Left lung (tissue), 4 donors: ENCODE measurements at regions not wholly inside any gene's neighbourhood (a gene's known extent, or its start where the extent isn't known, plus 50 kb on each side); places are given as distances from the start of the nearest gene placed in this dataset.

ENCODE experiments used
- ATAC-seq: fragments of 200-7000 bp; cut with Tn5 transposase; one replicate; pipeline ENCODE4 v1.9.1; 2020; ENCODE audit warnings: moderate library complexity
- DNase-seq, 4 donors: peaks; one replicate each; pipeline ENCODE4 v3.0.0-alpha.2; 2013 to 2020
- H3K27ac ChIP-seq, 2 donors: fragments of 200-600 bp; sonication (generic) in 1 of 2; one replicate each; pipeline versions ENCODE4 v1.5.0 to v1.8.0; 2020 to 2021
- H3K27me3 ChIP-seq, 2 donors: fragments of 200-600 bp; sonication (generic) in 1 of 2; one replicate each; pipeline versions ENCODE4 v1.5.0 to v1.8.0; 2020 to 2021
- H3K36me3 ChIP-seq, 2 donors: fragments of 200-600 bp; sonication (generic) in 1 of 2; one replicate each; pipeline versions ENCODE4 v1.5.0 to v1.8.0; 2020 to 2021
- H3K4me1 ChIP-seq, 2 donors: fragments of 200-600 bp; one replicate each; pipeline ENCODE4 v1.8.0; 2021
- H3K4me3 ChIP-seq, 2 donors: fragments of 200-600 bp; sonication (generic) in 1 of 2; one replicate each; pipeline versions ENCODE4 v1.5.0 to v1.8.0; 2020 to 2021; ENCODE audit warnings: mild to moderate bottlenecking in 1 of 2
- H3K9me3 ChIP-seq, 2 donors: fragments of 200-600 bp; sonication (generic) in 1 of 2; one replicate each; pipeline versions ENCODE4 v1.5.0 to v1.8.0; 2020 to 2021
- intact Hi-C, 2 donors: fragments of 100-400 bp; cut with DNase I; formaldehyde crosslinking; loops; one replicate each; pipeline versions ENCODE4 v1.11.2 to v1.14.2; 2022
- TF ChIP-seq, protein P1 (sequence below), 2 donors: fragments of 200-600 bp; sonication (generic) in 1 of 2; IDR thresholded peaks; one replicate each; pipeline versions ENCODE4 v1.5.0 to v1.8.0; 2021; ENCODE audit warnings: antibody characterized with exemption in 2 of 2
- donor health status: DM: no; HTN: yes; CAD: no.
- donor health status: DM: no; HTN: no; CAD: no.

GRCh38 chr2:57681650-57682049 is 365.0 kb upstream of the VRK2 start:
- Histone ChIP-seq H3K4me1 (no peaks in the 10 kb centered on the region), H3K36me3 (no peaks in the 10 kb centered on the region), H3K4me3 (no peak overlapping the region), H3K9me3 (no peaks in the 10 kb centered on the region), H3K27me3 (no peaks in the 10 kb centered on the region), H3K27ac (no peak overlapping the region)
- TF ChIP-seq, protein P1, sequence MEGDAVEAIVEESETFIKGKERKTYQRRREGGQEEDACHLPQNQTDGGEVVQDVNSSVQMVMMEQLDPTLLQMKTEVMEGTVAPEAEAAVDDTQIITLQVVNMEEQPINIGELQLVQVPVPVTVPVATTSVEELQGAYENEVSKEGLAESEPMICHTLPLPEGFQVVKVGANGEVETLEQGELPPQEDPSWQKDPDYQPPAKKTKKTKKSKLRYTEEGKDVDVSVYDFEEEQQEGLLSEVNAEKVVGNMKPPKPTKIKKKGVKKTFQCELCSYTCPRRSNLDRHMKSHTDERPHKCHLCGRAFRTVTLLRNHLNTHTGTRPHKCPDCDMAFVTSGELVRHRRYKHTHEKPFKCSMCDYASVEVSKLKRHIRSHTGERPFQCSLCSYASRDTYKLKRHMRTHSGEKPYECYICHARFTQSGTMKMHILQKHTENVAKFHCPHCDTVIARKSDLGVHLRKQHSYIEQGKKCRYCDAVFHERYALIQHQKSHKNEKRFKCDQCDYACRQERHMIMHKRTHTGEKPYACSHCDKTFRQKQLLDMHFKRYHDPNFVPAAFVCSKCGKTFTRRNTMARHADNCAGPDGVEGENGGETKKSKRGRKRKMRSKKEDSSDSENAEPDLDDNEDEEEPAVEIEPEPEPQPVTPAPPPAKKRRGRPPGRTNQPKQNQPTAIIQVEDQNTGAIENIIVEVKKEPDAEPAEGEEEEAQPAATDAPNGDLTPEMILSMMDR (IDR thresholded peaks at IDR 0.05): no peak
- ATAC-seq: no peak
- DNase-seq: no peak
- intact Hi-C loops: no loop called here

DNA sequence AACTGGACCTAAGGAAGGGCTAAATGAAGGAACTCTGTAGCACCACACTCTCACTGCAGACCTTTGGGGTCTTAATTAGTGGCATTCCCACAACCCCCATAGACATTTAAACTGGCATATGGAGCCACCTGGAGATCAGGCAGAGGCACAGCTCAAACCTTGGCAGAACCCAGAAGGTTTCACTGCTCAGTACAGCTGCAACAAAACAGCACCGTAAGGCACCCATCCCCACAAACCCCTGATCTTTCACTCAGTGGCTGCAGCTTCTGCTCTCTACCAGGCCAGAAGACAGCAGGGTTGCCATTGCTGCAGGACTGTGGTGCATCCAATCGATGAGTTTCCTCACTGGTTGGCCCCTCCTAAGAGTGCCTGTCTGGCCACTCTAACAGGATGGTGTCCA is 361.6 kb upstream of the VRK2 start:
- no peaks in the 10 kb centered on the region for H3K4me1 ChIP-seq
- H3K27ac ChIP-seq: no peak overlapping the region
- TF ChIP-seq, protein P1 (IDR thresholded peaks at IDR 0.05): no peak
- no peaks in the 10 kb centered on the region for H3K36me3 ChIP-seq
- no peak overlapping the region for H3K4me3 ChIP-seq
- DNase-seq: no peak
- intact Hi-C loops: no loop called here
- H3K9me3 ChIP-seq: peaks cover 0 to 17% of the 10 kb centered on the region in 2 donors
- ATAC-seq: no peak
- H3K27me3 ChIP-seq: no peaks in the 10 kb centered on the region

- DNase-seq (no peak), ATAC-seq (no peak)
- Histone ChIP-seq H3K4me3 (no peak overlapping the region), H3K36me3 (no peaks in the 10 kb centered on the region), H3K4me1 (no peaks in the 10 kb centered on the region), H3K27me3 (peaks cover 0 to 5% of the 10 kb centered on the region in 2 donors), H3K9me3 (peaks cover 0 to 29% of the 10 kb centered on the region in 2 donors), H3K27ac (no peak overlapping the region)
- intact Hi-C loops: no loop called here
- TF ChIP-seq, protein P1 (IDR thresholded peaks at IDR 0.05): no peak
Observed at GRCh38 chr2:57692395-57692794, 354.2 kb upstream of the VRK2 start.

DNA sequence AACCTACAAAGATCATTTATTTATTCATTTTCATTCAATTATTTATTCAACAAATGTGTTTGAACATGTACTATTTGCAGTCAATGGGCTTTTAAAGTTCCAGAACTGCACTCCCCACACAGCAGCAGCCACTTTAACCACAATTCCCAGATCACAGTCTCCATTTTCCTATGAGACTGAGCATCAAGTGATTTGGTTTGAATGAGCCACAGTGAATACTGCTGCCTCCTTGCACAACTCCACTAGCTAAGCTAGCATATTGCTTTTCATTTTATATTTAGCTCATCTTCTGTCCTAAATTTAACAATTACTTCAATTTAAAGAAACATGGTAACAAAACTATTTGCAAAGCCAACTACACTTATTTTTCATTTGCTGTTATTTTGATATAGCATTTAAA is 353.4 kb upstream of the VRK2 start:
- TF ChIP-seq, protein P1 (IDR thresholded peaks at IDR 0.05): no peak
- no peaks in the 10 kb centered on the region for H3K4me1 ChIP-seq
- peaks cover 0 to 5% of the 10 kb centered on the region in 2 donors for H3K27me3 ChIP-seq
- DNase-seq: no peak
- H3K27ac ChIP-seq: no peak overlapping the region
- no peak for ATAC-seq
- H3K36me3 ChIP-seq: no peaks in the 10 kb centered on the region
- no peak overlapping the region for H3K4me3 ChIP-seq
- intact Hi-C loops: no loop called here
- H3K9me3 ChIP-seq: peaks cover 0 to 29% of the 10 kb centered on the region in 2 donors

DNA sequence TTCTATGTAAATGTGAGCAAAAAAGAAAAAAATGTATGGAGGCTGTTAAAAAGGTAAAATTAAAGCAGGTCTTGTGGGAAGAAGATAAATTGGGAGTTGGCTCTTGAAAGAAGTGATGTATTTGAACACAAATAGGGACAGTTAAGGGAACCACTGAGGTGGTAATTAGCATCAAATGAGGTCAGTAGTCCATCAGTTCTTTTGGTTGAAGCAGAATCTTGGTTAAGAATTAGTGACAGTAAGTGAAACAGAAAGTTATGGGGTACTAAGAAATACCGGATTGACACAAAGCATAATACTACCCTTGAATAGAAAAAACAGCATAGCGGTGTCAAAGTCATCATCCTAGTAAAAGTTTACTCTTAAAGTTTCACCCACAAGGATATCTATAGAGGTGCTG is 352.6 kb upstream of the VRK2 start:
- ATAC-seq (no peak), DNase-seq (no peak)
- Histone ChIP-seq H3K36me3 (no peaks in the 10 kb centered on the region), H3K4me3 (no peak overlapping the region), H3K9me3 (peaks cover 0 to 25% of the 10 kb centered on the region in 2 donors), H3K4me1 (no peaks in the 10 kb centered on the region), H3K27ac (no peak overlapping the region), H3K27me3 (peaks cover 0 to 11% of the 10 kb centered on the region in 2 donors)
- intact Hi-C loops: no loop called here
- TF ChIP-seq, protein P1 (IDR thresholded peaks at IDR 0.05): no peak
